ENCODE measurements at regions not wholly inside any gene's neighbourhood (a gene's known extent, or its start where the extent isn't known, plus 50 kb on each side); places are given as distances from the start of the nearest gene placed in this dataset.

DNA sequence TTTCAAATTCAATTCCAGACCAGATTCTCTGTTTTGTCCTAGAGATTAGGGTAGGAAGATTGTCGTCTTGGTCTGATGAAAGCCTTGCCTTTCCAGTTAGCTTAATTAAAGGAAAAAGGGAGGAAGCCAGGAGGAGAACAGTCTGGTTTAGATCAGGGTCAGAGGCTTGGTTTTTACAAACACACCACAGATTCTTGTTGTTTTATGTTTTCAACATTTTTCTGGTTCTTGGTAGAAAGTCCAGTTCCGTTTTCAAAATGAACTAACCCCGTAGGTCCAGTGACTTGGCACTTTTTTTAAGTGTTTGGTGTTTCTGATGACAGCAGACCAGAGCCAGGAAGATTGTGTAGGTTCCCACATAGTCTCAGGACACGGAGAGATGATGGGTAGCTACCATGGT is 167.1 kb upstream of the INHBA start:
- H3K36me3 ChIP-seq (ENCODE audit: low read depth, low read length) = no peaks in the 10 kb centered on the region
- H3K9me2 ChIP-seq (replicated peaks; ENCODE audit: low read length) = no peaks in the 10 kb centered on the region
- no peak for ATAC-seq
- peak overlapping the region; percentile 20; the same call in 1 of the 2 replicates for H2AFZ ChIP-seq (ENCODE audit: low read length)
- intact Hi-C loops (cut with micrococcal nuclease) = no loop called here
- H3K9me3 ChIP-seq (ENCODE audit: low read length) = no peaks in the 10 kb centered on the region
- H3K4me3 ChIP-seq (ENCODE audit: low read length) = no peak overlapping the region
- no peaks in the 10 kb centered on the region for H3F3A ChIP-seq (ENCODE audit: low read length, unreplicated experiment)
- no peak overlapping the region for H3K27ac ChIP-seq (ENCODE audit: low read length)
- no peaks in the 10 kb centered on the region for H3K79me2 ChIP-seq (ENCODE audit: low read length)
- ChIA-PET POLR2A (ENCODE audit: unreplicated experiment) (no interaction called here), CTCF (no interaction called here)
- H3K27me3 ChIP-seq (ENCODE audit: low read length) = no peaks in the 10 kb centered on the region
- no peak overlapping the region for H3K4me2 ChIP-seq (ENCODE audit: low read length)
- DNase-seq = no peak
- TF ChIP-seq, protein P1, sequence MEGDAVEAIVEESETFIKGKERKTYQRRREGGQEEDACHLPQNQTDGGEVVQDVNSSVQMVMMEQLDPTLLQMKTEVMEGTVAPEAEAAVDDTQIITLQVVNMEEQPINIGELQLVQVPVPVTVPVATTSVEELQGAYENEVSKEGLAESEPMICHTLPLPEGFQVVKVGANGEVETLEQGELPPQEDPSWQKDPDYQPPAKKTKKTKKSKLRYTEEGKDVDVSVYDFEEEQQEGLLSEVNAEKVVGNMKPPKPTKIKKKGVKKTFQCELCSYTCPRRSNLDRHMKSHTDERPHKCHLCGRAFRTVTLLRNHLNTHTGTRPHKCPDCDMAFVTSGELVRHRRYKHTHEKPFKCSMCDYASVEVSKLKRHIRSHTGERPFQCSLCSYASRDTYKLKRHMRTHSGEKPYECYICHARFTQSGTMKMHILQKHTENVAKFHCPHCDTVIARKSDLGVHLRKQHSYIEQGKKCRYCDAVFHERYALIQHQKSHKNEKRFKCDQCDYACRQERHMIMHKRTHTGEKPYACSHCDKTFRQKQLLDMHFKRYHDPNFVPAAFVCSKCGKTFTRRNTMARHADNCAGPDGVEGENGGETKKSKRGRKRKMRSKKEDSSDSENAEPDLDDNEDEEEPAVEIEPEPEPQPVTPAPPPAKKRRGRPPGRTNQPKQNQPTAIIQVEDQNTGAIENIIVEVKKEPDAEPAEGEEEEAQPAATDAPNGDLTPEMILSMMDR (conservative IDR thresholded peaks at IDR 0.05; ENCODE audit: low read depth, low read length) = no peak
- TF ChIP-seq EZH2 (IDR thresholded peaks at IDR 0.05; ENCODE audit: low read length, unreplicated experiment) (no peak), EZH2phosphoT487 (IDR thresholded peaks at IDR 0.05; ENCODE audit: borderline replicate concordance, low read length) (no peak)
- no peaks in the 10 kb centered on the region for H4K20me1 ChIP-seq (ENCODE audit: low read length)
- BruUV-seq (replicated peaks) = no TSS peak
- H3K4me1 ChIP-seq (ENCODE audit: insufficient read depth, low read length) = peaks cover 12% of the 10 kb centered on the region
- H3K9ac ChIP-seq (ENCODE audit: low read length) = no peak overlapping the region

- no peaks in the 10 kb centered on the region for H3K27me3 ChIP-seq (ENCODE audit: low read length)
- H3K79me2 ChIP-seq (ENCODE audit: low read length) = no peaks in the 10 kb centered on the region
- DNase-seq (no peak), ATAC-seq (no peak)
- H3K36me3 ChIP-seq (ENCODE audit: low read depth, low read length) = no peaks in the 10 kb centered on the region
- no peak overlapping the region for H3K4me3 ChIP-seq (ENCODE audit: low read length)
- no TSS peak for BruUV-seq (replicated peaks)
- ChIA-PET POLR2A (ENCODE audit: unreplicated experiment) (no interaction called here), CTCF (no interaction called here)
- H3K27ac ChIP-seq (ENCODE audit: low read length) = no peak overlapping the region
- peaks cover 12% of the 10 kb centered on the region for H3K4me1 ChIP-seq (ENCODE audit: insufficient read depth, low read length)
- H2AFZ ChIP-seq (ENCODE audit: low read length) = peak overlapping the region; percentile 20; the same call in 1 of the 2 replicates
- H3K9me2 ChIP-seq (replicated peaks; ENCODE audit: low read length) = no peaks in the 10 kb centered on the region
- TF ChIP-seq EZH2phosphoT487 (IDR thresholded peaks at IDR 0.05; ENCODE audit: borderline replicate concordance, low read length) (no peak), EZH2 (IDR thresholded peaks at IDR 0.05; ENCODE audit: low read length, unreplicated experiment) (no peak)
- TF ChIP-seq, protein P1 (conservative IDR thresholded peaks at IDR 0.05; ENCODE audit: low read depth, low read length) = no peak
- H4K20me1 ChIP-seq (ENCODE audit: low read length) = no peaks in the 10 kb centered on the region
- no peaks in the 10 kb centered on the region for H3F3A ChIP-seq (ENCODE audit: low read length, unreplicated experiment)
- intact Hi-C loops (cut with micrococcal nuclease) = no loop called here
- no peak overlapping the region for H3K9ac ChIP-seq (ENCODE audit: low read length)
- no peaks in the 10 kb centered on the region for H3K9me3 ChIP-seq (ENCODE audit: low read length)
- no peak overlapping the region for H3K4me2 ChIP-seq (ENCODE audit: low read length)
Observed at GRCh38 chr7:41869596-41869995, 166.7 kb upstream of the INHBA start.

DNA sequence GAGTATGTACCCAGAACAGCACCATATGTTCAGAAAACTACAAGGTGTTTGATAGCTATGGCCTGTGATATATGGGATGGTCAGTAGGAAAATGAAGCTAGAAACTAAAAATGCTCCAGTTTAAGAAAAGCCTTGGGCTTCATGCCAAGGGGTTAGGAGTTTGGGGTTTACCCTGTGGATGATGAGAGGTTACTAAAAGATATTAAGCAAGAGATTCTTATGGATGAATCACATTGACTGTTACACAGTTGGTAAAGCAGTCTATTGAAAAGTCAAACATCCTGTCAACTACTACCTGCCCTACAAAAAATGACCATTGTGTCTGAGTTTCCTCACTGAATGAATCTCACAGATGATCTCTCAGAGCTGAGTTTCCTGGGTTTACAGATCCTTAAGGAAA is 166.2 kb upstream of the INHBA start:
- TF ChIP-seq, protein P1 (conservative IDR thresholded peaks at IDR 0.05; ENCODE audit: low read depth, low read length) = no peak
- no peak for TF ChIP-seq EZH2 (IDR thresholded peaks at IDR 0.05; ENCODE audit: low read length, unreplicated experiment)
- no peak for TF ChIP-seq EZH2phosphoT487 (IDR thresholded peaks at IDR 0.05; ENCODE audit: borderline replicate concordance, low read length)
- no peak overlapping the region for H3K9ac ChIP-seq (ENCODE audit: low read length)
- no TSS peak for BruUV-seq (replicated peaks)
- intact Hi-C loops (cut with micrococcal nuclease) = no loop called here
- H3K9me2 ChIP-seq (replicated peaks; ENCODE audit: low read length) = no peaks in the 10 kb centered on the region
- DNase-seq = peak; percentile 60
- no peaks in the 10 kb centered on the region for H3F3A ChIP-seq (ENCODE audit: low read length, unreplicated experiment)
- H3K4me2 ChIP-seq (ENCODE audit: low read length) = no peak overlapping the region
- no peaks in the 10 kb centered on the region for H3K9me3 ChIP-seq (ENCODE audit: low read length)
- peaks cover 12% of the 10 kb centered on the region for H3K4me1 ChIP-seq (ENCODE audit: insufficient read depth, low read length)
- H3K79me2 ChIP-seq (ENCODE audit: low read length) = no peaks in the 10 kb centered on the region
- POLR2A ChIA-PET (ENCODE audit: unreplicated experiment) = no interaction called here
- H3K4me3 ChIP-seq (ENCODE audit: low read length) = no peak overlapping the region
- H3K36me3 ChIP-seq (ENCODE audit: low read depth, low read length) = no peaks in the 10 kb centered on the region
- ATAC-seq = peak; percentile 46; the same call in 1 of the 2 replicates
- H3K27me3 ChIP-seq (ENCODE audit: low read length) = no peaks in the 10 kb centered on the region
- no peak overlapping the region for H2AFZ ChIP-seq (ENCODE audit: low read length)
- H4K20me1 ChIP-seq (ENCODE audit: low read length) = no peaks in the 10 kb centered on the region
- H3K27ac ChIP-seq (ENCODE audit: low read length) = no peak overlapping the region
- CTCF ChIA-PET = no interaction called here
